HL-60 (cell line): ENCODE measurements at regions not wholly inside any gene's neighbourhood (a gene's known extent, or its start where the extent isn't known, plus 50 kb on each side); places are given as distances from the start of the nearest gene placed in this dataset.

Experiments
- DNase-seq, 2 experiments: peaks; one replicate each; pipeline ENCODE4 v3.0.0-alpha.2; 2010 to 2020; ENCODE audit warnings: low read depth in 1 of 2, low spot score in 1 of 2
- H3K27ac ChIP-seq: fragments of 250-450 bp; sonication (Bioruptor Pico); replicated peaks from 2 replicates; pipeline ENCODE4 v1.5.1; 2020; ENCODE audit warnings: mild to moderate bottlenecking, moderate library complexity
- H3K27me3 ChIP-seq: fragments of 250-450 bp; sonication (Bioruptor Pico); 2 replicates; pipeline ENCODE4 v1.5.1; 2021; ENCODE audit warnings: mild to moderate bottlenecking, moderate library complexity; ENCODE audit not compliant: insufficient read depth, poor library complexity, severe bottlenecking
- H3K4me3 ChIP-seq: replicated peaks from 2 replicates; pipeline ENCODE4 v1.5.1; 2011; ENCODE audit warnings: mild to moderate bottlenecking, control low read depth, low read length; ENCODE audit not compliant: insufficient read depth
- CTCF ChIP-seq: IDR thresholded peaks from one replicate; pipeline ENCODE4 v1.5.1; 2011; ENCODE audit warnings: low read length, control low read depth, inconsistent platforms; ENCODE audit not compliant: insufficient read depth
- GABPA ChIP-seq: IDR thresholded peaks from 2 replicates; pipeline ENCODE4 v1.6.1; 2012; ENCODE audit warnings: low read depth
- POLR2AphosphoS5 ChIP-seq: IDR thresholded peaks from 2 replicates; pipeline ENCODE4 v1.6.1; 2012; ENCODE audit warnings: low read depth
- REST ChIP-seq: IDR thresholded peaks from 2 replicates; pipeline ENCODE4 v1.6.1; 2012; ENCODE audit warnings: low read depth; ENCODE audit not compliant: insufficient replicate concordance
- SPI1 ChIP-seq: IDR thresholded peaks from 2 replicates; pipeline ENCODE4 v1.6.1; 2012; ENCODE audit warnings: low read depth, mild to moderate bottlenecking, borderline replicate concordance

DNA sequence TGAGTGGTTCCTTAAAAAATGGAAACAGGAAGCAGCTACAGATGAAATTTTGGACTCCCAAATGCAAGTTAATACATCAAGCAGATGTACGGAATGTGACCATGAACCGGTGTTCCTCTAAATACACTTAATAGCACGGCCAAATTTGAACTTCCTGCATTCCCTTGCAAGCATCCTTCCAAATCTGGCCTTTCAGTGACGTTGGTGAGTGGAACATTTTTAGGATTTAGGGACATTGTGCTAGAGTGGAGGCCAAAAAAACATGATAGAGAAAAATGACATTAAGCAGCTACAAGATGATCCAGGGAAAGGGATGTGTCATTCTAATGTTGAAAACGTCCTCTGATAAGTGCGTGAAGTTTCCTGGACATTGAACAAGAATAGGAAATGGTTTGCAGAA is 62.1 kb downstream of the CTAGE1 start:
- TF ChIP-seq CTCF (no peak), REST (no peak), POLR2AphosphoS5 (no peak), GABPA (no peak), SPI1 (no peak)
- Histone ChIP-seq H3K27me3 (peaks cover 25% of the 10 kb centered on the region), H3K4me3 (no peak overlapping the region), H3K27ac (no peak overlapping the region)
- no peak for DNase-seq

DNA sequence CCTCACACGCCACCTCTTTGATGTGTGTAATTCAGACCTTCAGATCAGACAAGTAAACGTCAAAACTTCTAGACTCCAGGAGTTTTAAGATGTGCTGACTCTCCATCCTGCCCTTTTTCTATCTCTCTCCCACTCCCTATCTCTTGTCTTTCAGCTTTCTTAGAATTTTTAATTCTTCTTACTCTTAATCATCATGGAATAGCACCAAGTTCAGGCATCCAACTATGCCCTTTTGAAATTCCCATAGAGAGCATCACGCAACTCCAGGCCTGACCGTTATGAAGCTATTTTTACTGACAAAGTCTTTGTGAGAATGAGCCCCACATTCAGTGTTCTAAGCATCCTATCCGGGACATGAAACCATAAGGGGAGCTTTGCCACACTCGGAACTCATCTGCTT is 62.6 kb downstream of the CTAGE1 start:
- TF ChIP-seq REST: no peak
- TF ChIP-seq SPI1: no peak
- no peak for TF ChIP-seq POLR2AphosphoS5
- no peak for TF ChIP-seq CTCF
- no peak overlapping the region for H3K4me3 ChIP-seq
- no peak for DNase-seq
- H3K27ac ChIP-seq: no peak overlapping the region
- peaks cover 26% of the 10 kb centered on the region for H3K27me3 ChIP-seq

- Histone ChIP-seq H3K4me3 (no peak overlapping the region), H3K27me3 (peaks cover 56% of the 10 kb centered on the region), H3K27ac (no peak overlapping the region)
- TF ChIP-seq CTCF (no peak), SPI1 (no peak), GABPA (no peak), POLR2AphosphoS5 (no peak)
- no peak for DNase-seq
Measured at GRCh38 chr18:22349966-22350365, 67.7 kb downstream of the CTAGE1 start.

DNA sequence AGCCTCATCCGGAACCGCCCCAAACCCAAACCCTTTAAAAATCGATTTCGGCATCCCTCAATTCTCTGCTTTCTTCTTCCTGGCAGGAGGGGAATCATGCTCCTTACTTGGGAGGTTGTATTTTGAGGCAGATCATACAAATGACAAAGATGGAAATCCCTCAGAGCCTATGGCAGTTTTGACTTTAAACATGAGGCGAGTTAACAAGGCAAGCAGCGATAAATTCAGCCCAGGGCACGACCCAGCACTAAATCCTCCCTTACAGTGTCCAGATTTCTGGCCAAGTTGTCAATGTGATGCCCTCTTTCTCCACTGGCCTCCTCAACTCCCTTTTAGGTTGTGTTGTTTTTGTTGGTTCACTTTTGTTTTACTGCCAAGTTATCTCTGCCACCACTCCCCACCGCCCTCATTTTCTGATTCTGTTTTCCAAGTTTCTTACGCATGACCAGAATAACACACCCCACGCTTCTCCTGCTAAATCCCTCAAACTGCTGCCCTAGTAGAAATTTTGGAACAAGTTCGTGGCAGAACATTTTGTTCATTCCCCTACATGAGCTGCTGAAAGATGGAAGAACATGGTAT is 68.3 kb downstream of the CTAGE1 start:
- Histone ChIP-seq H3K27me3 (peaks cover 56% of the 10 kb centered on the region), H3K4me3 (no peak overlapping the region), H3K27ac (no peak overlapping the region)
- no peak for TF ChIP-seq POLR2AphosphoS5
- DNase-seq: no peak
